Non-pigmented ciliary epithelial cell (primary cell): ENCODE measurements at regions not wholly inside any gene's neighbourhood (a gene's known extent, or its start where the extent isn't known, plus 50 kb on each side); places are given as distances from the start of the nearest gene placed in this dataset.

ENCODE experiments used
- DNase-seq: peaks from one replicate; pipeline ENCODE4 v3.0.0-alpha.2; 2010; ENCODE audit warnings: low read depth

- DNase-seq, result no peak
Observed at GRCh38 chr2:204272089-204272488, 273.2 kb upstream of the PARD3B start.

DNA sequence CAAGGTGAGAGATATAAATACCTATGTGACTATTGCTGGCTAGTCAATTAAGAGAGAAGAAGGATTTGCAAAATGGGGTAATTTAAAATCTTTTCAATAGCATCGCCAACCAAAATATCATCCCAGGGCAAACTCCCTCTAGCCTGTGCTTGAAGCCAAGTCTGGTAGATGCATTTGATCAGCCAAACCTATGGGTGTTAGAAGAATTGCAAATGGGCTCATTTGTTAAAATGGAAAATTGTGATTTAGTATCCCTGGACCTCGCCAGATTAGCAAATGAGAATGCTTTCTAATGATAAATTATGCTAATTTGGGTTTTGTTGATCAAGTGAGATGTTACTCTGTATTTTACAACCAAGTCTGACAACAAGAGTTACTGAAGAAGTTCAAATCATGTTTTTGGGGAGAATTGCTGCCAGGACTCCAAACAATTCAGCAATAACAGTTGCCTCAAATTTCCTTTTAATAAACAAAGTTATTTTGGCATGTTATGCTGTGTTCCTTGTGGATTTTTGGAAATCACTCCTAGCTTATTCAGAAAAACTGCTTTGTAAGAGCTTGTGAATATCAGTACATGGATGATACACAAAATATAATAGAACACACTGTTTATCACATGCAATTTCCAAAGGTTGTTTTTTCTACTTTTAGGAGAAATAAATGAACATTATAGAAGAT, 272.5 kb upstream of the PARD3B start:
- DNase-seq, result no peak

GRCh38 chr2:204274429-204274828, 270.8 kb upstream of the PARD3B start:
- DNase-seq, result no peak

DNA sequence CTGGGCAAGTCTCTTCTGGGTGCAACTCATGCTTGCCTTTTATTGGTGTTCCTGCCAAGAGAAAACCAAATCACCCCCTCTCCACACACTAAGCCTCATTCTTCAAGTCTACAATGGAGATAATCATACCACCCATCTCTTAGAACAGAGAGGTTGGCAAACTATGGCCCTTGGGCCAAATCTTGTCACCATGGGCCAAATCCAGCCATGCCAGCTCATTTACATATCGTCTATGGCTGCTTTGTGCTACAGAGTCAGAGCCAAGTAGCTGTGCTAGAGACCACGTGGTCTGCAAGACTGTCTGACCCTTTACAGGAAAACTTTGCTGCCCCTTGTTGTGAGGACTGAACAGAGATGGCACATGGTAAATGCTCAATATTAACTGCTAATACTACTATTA, 270.3 kb upstream of the PARD3B start:
- no peak for DNase-seq

DNA sequence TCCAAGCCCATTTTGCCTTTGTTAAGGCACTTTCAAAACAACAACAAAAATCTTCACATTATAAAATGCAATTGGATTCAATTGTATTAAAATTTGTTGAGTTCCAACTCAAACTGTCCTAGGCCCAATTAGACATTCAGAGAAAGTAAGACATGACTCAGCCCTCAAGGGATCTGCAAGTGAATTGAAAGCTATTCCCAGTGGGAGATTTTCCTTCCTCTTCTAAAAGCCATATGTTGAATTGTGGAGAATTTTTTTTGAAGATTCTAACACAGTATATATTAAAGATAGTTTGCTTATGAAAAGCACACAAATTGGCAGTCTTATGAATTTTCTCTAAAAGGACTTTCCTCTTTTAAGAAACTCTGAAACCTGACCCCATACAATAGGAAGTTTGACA, 268.0 kb upstream of the PARD3B start:
- DNase-seq, result no peak

GRCh38 chr2:204278454-204278853, 266.8 kb upstream of the PARD3B start:
- no peak for DNase-seq

DNA sequence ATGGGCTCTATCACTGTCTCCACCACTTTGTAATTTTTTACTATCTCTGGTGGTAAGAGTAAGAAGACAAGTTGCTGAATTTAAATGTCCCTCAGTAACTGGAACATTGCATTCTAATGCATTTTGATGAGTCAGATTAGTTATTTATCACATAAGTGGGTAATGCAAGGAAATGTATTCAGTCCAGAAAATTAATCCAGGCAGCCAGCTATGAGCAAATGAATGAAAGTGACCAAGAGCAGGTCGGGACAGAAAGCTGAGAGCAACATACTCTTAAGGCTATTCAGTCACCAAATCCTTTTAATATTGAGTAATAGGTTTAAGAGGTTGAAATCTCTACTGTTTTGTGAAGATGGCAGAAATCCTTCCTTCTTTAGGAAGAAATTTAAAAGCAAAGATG, 265.5 kb upstream of the PARD3B start:
- no peak for DNase-seq

DNA sequence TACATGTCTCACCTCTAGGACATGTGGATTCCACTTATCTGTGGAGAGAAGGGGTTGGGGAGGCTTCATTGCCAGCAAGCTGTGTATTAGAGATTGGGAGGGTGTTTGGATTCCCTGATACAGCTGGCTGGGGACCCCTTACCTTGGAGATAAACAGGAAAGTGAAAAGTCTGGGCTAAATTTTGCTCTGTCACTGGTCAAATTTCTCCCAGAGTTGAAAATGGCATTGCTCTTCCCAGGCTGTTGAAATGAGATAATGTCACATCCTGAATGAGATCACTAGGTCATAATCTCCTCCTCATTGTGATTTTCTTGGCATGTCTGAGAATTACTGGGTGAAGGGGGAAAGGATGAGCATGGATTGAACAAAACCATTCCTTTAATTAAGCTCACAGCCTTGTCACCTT, 265.0 kb upstream of the PARD3B start:
- DNase-seq, result no peak

GRCh38 chr2:204282081-204282480, 263.2 kb upstream of the PARD3B start:
- no peak for DNase-seq

DNA sequence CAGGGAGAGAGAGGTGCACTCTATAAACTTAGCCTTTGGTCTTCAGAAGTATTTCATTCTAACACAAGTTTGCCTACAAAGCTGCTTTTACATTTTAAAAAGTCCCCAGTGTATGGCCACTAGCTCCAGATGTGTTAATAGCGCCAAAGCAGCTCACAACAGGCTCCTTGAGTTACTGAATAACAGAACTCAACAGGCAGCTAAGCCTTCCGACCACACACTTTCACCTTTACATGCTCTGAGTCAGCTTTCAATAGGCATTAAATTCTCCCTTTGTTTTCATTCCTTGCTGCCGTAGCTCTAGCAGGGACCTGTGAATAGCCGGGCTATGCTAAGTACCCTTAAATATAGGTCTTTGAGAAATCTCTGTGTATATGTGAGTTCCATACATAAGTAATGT, 262.8 kb upstream of the PARD3B start:
- DNase-seq, result no peak

- DNase-seq, result no peak
Observed at GRCh38 chr2:204289066-204289465, 256.2 kb upstream of the PARD3B start.

GRCh38 chr2:204292439-204292838, 252.8 kb upstream of the PARD3B start:
- DNase-seq, result no peak

DNA sequence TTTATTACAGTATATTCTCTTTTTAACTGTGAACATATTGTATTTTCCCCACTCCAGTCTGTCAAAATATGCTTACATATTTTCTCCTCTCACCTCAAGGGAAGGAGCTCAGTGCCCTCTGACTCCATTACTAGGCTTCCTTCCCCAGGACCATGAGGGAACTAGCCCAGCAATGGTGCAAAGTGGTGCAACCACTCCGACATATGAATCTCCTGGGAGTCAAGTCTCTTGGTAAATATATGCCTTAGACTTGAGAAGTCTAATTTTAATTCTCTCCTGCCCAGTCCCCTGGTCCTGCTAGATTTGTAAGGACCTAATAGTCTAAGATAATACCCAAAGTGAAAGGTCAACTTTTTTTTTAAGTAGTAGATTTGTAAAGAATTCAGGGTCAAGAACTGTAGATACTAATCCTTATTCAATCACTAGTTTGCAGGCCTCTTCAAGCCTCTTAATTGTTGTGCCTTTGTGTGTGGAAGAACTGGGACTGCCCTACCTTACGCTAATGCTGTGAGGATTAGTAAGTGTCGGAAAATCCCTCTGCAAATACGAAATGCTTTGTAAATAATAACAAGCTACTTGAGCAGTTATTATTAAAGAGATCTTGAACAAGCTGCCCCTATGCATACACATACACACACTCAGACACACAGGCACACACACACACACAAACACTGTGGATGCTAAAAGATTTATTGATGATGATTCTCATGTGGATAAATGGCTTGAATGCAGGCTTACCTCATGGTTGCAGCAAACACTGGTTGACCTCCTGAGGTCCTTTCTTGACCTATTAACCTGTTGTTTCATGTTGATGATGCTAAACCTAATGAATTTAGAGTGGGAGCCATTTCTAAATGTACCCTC, 251.2 kb upstream of the PARD3B start:
- DNase-seq, result no peak

DNA sequence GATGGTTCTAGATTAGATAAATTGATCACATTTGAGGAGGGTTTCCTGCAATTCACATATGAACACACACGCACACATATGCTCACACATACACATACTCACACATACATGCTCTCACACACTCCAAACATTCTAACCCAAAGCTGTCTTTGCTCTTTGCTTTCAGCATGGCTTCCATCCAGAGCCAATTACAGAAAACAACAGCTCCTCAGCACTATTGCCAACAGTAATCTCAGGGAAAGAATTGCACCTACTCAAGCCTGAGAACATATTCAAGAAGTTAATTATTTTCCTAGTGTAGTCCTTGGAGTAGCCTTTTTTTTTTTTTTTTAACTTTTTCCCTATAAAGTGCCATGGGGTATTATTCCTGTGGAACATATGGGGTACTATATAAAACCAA, 246.9 kb upstream of the PARD3B start:
- DNase-seq, result no peak

DNA sequence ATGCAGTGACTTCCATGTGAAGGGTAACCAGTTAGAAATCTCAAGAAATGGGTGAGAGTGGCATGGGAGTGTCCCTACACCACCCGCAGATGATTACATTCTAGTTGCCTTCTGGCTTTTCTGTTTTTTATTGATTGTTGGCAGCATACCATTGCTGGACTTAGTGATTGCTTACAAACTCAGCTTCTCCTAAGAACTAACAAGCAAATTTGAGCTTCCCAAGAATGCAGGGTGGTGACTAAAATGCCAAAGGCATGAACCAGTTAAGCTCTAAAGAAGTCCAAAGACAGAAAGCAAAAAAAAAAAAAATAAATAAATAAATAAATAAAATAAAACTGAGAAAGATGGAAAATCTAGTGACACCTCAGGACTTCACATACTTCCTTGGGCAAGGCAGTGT, 245.5 kb upstream of the PARD3B start:
- no peak for DNase-seq

- no peak for DNase-seq
Observed at GRCh38 chr2:204306667-204307066, 238.6 kb upstream of the PARD3B start.

DNA sequence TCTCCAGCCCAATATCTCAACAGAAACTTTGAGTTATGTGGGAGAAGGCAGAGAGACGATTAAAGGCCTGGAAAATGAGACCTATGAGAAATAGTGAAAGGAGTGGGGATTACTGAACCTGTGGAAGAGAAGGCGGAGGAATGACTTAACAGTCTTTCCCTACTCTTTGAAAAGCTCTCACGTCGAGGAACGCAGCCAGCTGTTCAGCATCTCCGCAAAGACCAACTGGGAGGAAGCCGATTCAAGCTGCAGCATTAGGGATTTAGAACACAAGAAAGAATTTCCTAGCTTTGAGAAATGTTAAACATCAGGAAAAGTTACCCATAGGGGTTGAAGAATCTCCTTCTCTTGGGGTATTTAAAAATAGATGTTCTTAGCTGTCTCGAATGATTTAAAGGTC, 233.2 kb upstream of the PARD3B start:
- no peak for DNase-seq

DNA sequence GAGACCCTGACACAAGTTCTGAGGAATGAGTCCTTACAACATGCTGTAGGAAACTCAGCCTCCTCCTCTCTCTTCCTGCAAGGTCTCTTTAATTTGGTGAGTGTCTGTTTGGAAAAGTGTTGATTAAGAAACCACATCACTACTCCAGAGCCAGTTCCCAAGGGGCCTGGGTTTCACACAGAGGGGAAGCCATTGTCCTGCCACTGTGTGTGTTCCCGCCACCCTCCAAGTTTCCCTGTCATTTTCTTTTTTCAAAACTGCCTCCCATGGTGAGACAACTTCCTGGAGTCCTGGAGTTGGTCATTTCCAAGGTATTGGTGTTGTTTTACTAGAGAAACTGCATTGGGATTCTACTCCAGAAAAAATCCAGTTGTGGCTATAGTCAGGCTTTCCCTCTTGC, 232.0 kb upstream of the PARD3B start:
- DNase-seq, result no peak

DNA sequence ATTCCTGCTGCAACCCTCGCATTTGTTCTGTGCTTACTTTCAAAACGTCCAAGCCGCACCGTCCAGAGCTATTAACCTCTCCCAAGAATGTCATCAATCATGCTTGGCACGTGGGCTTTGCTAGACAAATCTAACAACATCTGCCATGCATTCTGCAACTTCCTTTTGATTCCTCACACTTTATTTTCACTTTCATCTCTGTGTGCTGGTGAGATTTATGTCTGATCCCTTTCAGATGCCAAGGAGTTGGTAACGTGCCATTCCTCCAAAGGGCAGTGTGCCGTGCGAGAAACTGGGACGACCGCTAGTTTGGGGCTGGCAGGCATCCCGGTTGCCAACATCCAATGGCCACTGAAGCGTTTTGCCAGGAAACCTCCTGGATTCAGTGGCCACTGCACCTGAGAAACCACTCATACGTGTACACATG, 230.0 kb upstream of the PARD3B start:
- no peak for DNase-seq

- DNase-seq, result no peak
Observed at GRCh38 chr2:204317640-204318039, 227.6 kb upstream of the PARD3B start.

DNA sequence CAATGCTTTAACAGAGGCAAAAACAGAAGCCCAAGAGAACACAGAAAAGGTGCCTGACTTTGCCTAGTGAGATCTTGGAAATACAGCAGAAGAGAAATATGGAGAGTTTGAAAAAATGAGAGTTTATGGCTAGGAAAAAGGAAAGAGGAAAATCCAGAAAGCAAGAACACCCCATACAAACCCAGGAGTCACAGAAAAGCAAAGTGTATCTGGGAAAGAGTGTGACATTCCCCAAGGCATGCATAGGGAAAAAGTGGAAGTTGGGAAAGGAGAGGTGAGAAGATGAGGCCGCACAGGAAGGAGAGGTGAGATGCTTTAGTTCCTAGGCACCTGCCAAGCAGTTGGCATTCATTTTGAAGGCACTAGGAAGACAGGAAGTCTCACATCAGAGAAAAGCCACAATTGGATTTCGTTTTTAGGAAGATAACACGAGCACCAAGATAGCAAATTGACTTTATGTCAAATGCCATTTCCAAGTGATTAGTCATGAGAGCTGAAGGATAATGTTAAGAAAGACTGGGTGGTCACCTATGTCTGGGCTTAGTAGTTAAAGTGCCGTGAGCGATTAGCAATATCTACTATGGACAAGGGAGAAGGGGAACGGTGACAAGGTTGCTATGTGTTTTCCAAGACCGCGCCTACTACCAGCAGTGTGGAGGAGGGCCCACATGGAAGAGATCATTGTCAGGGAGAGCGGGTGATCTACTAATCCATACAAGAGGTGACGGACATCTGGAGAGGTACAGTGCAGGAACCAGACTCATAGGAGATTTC, 224.1 kb upstream of the PARD3B start:
- DNase-seq, result no peak

DNA sequence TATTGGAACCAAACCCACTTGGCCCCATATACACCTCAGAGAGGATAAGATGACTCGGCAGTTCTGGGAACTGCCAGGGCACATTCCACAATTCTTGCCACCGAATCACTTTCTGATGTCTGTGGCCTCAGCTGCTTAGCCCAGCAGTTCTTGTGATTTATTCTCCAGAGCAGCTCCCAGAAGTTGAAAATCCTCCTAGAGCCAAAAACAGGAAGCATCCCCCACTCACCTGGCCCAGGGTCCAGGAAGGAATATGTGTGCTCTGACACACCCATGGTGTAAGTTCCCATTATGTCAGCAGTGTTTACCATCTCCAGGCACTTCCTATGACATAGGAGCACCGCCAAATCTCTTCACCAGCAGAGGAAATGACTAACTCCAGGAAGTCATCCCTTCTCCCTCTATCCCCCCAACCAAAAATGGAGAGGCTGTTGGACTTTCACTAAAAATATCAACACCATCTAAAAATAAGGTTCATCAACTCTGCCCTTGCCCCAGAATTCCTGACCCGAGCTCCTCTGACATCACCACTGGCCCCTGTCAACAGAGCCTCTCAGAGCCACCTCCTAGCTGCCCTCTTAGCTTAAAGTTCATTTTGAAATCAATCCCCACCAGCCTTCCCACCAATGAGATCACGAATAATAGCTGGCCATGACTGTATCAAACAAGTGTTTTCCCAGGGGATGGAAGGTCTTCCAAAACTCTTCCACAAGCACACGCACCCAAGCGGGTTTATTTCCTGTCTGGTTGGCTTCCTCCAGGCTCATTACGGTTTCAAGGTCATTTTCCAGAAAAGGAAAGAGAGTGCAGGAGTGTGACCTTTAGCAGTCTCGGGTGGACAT, 223.1 kb upstream of the PARD3B start:
- no peak for DNase-seq
